A673 (cell line): ENCODE measurements at regions not wholly inside any gene's neighbourhood (a gene's known extent, or its start where the extent isn't known, plus 50 kb on each side); places are given as distances from the start of the nearest gene placed in this dataset.

Experiments
- EZH2 ChIP-seq: fragments of 200-600 bp; sonication (generic); IDR thresholded peaks from 2 replicates; pipeline ENCODE4 v1.6.1; 2017; ENCODE audit warnings: borderline replicate concordance, low read depth, mild to moderate bottlenecking, mixed read lengths, antibody characterized with exemption, low read length; ENCODE audit not compliant: poor library complexity, severe bottlenecking
- TF ChIP-seq, protein P1 (sequence below): fragments of 300-800, 200-600 bp; sonication (generic); conservative IDR thresholded peaks from 2 replicates; pipeline ENCODE4 v1.5.1; 2017; ENCODE audit warnings: low read depth, mild to moderate bottlenecking, antibody characterized with exemption, low read length, moderate library complexity, mixed read lengths

DNA sequence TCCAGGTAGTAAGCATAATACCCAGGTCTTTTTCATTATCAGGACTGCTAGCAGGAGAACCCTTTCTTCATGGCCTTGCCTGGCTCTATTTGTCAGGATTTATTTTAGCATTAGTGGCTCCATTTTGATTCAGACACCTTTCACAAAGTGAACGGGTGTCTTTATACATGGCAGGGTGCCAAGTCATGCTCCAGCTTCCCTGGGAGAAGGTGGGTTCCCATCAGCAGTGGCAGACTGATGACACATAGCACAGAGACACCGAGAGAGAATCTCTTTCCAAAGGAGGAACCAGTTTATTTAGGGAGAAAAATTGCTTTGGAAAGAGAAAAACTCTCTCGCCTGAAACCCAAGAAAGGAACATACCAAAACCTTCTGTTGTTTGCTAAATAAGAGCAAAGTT, 135.3 kb upstream of the TMTC4 start:
- TF ChIP-seq, protein P1, sequence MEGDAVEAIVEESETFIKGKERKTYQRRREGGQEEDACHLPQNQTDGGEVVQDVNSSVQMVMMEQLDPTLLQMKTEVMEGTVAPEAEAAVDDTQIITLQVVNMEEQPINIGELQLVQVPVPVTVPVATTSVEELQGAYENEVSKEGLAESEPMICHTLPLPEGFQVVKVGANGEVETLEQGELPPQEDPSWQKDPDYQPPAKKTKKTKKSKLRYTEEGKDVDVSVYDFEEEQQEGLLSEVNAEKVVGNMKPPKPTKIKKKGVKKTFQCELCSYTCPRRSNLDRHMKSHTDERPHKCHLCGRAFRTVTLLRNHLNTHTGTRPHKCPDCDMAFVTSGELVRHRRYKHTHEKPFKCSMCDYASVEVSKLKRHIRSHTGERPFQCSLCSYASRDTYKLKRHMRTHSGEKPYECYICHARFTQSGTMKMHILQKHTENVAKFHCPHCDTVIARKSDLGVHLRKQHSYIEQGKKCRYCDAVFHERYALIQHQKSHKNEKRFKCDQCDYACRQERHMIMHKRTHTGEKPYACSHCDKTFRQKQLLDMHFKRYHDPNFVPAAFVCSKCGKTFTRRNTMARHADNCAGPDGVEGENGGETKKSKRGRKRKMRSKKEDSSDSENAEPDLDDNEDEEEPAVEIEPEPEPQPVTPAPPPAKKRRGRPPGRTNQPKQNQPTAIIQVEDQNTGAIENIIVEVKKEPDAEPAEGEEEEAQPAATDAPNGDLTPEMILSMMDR = no peak
- no peak for TF ChIP-seq EZH2
